ENCODE measurements at regions not wholly inside any gene's neighbourhood (a gene's known extent, or its start where the extent isn't known, plus 50 kb on each side); places are given as distances from the start of the nearest gene placed in this dataset.

GRCh38 chr11:116579031-116579653 lies 193.6 kb downstream of the BUD13 start:
- peaks cover 0 to 79% (median 11%) of the 10 kb centered on the region in 4 donors for H3K27me3 ChIP-seq
- H3K9me3 ChIP-seq = no peaks in the 10 kb centered on the region
- WGBS, 2 donors = 7 to 16% methylated on average over 4 to 7 of the region's 9 CpGs
- peaks cover 0 to 22% (median 0%) of the 10 kb centered on the region in 3 donors for H3K4me1 ChIP-seq
- H3K36me3 ChIP-seq = no peaks in the 10 kb centered on the region
- no peak overlapping the region for H3K27ac ChIP-seq
- no peak for DNase-seq
- H3K4me3 ChIP-seq = no peak overlapping the region
- intact Hi-C loops (cut with DNase I) = no loop called here
- TF ChIP-seq POLR2A (IDR thresholded peaks at IDR 0.05) = no peak
- TF ChIP-seq, protein P1, sequence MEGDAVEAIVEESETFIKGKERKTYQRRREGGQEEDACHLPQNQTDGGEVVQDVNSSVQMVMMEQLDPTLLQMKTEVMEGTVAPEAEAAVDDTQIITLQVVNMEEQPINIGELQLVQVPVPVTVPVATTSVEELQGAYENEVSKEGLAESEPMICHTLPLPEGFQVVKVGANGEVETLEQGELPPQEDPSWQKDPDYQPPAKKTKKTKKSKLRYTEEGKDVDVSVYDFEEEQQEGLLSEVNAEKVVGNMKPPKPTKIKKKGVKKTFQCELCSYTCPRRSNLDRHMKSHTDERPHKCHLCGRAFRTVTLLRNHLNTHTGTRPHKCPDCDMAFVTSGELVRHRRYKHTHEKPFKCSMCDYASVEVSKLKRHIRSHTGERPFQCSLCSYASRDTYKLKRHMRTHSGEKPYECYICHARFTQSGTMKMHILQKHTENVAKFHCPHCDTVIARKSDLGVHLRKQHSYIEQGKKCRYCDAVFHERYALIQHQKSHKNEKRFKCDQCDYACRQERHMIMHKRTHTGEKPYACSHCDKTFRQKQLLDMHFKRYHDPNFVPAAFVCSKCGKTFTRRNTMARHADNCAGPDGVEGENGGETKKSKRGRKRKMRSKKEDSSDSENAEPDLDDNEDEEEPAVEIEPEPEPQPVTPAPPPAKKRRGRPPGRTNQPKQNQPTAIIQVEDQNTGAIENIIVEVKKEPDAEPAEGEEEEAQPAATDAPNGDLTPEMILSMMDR (IDR thresholded peaks at IDR 0.05) = no peak

DNA sequence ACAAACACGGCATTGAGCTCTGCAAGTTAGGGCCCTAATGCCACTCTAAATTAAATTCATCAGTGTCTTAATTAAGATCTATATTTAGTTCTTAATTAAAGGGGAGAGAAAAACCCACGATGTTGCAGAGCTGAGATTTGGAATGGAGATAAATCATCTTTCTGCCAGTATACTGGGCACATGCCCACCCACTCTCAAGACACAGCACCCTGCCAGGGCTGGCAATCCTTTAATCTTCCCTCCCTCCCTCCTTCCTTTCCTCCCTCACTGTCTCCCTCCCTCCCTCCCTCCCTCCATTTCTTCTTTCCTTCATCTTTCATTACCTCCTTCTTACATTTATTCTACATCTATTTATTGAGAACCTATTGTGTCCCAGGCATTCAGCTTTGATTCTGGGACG lies 194.8 kb downstream of the BUD13 start:
- no peak overlapping the region for H3K27ac ChIP-seq
- H3K36me3 ChIP-seq = no peaks in the 10 kb centered on the region
- no peaks in the 10 kb centered on the region for H3K9me3 ChIP-seq
- no peak for DNase-seq
- TF ChIP-seq POLR2A (IDR thresholded peaks at IDR 0.05) = no peak
- TF ChIP-seq, protein P1 (IDR thresholded peaks at IDR 0.05) = no peak
- H3K27me3 ChIP-seq = peaks cover 0 to 67% (median 11%) of the 10 kb centered on the region in 4 donors
- intact Hi-C loops (cut with DNase I) = no loop called here
- peaks cover 0 to 22% (median 0%) of the 10 kb centered on the region in 3 donors for H3K4me1 ChIP-seq
- no peak overlapping the region for H3K4me3 ChIP-seq
- 39 to 50% methylated on average over 2 to 3 of the region's 3 CpGs for WGBS, 2 donors

DNA sequence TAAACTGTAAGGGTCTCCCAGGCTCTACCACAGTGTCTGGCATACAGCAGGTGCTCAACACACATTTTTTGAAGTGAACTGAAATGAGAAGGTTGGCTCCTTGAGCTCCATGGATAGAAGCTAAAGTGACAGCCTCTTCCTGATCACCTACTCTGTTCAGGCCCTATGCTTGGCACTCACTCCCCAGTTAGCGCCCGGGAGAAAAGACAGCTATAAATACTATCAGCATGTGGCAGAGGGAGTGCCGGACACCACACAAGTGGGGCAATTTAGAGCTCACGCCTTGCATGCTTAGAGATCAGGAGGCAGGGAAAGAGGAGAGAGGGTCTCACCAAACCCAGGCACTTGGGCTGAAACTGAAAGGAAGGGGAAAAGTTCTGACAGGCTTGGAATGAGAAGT lies 195.5 kb downstream of the BUD13 start:
- Histone ChIP-seq H3K4me1 (peaks cover 0 to 22% (median 0%) of the 10 kb centered on the region in 3 donors), H3K36me3 (no peaks in the 10 kb centered on the region), H3K27ac (no peak overlapping the region), H3K27me3 (peaks cover 0 to 60% (median 11%) of the 10 kb centered on the region in 4 donors), H3K9me3 (no peaks in the 10 kb centered on the region), H3K4me3 (no peak overlapping the region)
- DNase-seq = no peak
- intact Hi-C loops (cut with DNase I) = no loop called here
- 36 to 50% methylated on average over 3 to 4 of the region's 4 CpGs for WGBS, 2 donors
- TF ChIP-seq, protein P1 (IDR thresholded peaks at IDR 0.05) = no peak
- TF ChIP-seq POLR2A (IDR thresholded peaks at IDR 0.05) = no peak

DNA sequence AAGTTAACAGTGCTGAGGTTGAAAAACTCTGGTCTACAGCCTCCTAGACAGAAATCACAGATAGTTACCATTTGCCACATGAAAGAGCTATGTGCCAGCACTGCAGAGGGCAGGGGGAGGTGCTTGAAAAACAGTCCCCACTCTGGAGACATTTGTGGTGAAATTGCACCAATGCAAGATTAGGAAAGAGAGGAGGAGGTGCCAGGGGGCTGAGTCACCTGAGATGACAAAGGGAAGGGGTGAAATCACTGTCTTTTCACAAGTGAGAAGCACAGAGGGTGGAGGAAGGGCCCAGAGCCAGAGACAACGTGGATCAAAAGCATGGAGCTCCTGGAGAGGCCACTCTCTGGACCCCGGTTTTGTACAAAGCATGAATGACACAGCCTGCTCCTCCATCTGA lies 196.3 kb downstream of the BUD13 start:
- 23 to 34% methylated on average over 2 of the region's 2 CpGs for WGBS, 2 donors
- H3K27me3 ChIP-seq = peaks cover 0 to 53% (median 11%) of the 10 kb centered on the region in 4 donors
- intact Hi-C loops (cut with DNase I) = no loop called here
- peaks cover 0 to 22% (median 0%) of the 10 kb centered on the region in 3 donors for H3K4me1 ChIP-seq
- no peak overlapping the region for H3K27ac ChIP-seq
- H3K4me3 ChIP-seq = no peak overlapping the region
- H3K9me3 ChIP-seq = no peaks in the 10 kb centered on the region
- no peaks in the 10 kb centered on the region for H3K36me3 ChIP-seq
- DNase-seq = no peak
- TF ChIP-seq, protein P1 (IDR thresholded peaks at IDR 0.05) = no peak
- no peak for TF ChIP-seq POLR2A (IDR thresholded peaks at IDR 0.05)

GRCh38 chr11:116567721-116568242 lies 205.0 kb downstream of the BUD13 start:
- 74 to 80% methylated on average over 5 to 8 of the region's 9 CpGs for WGBS, 2 donors
- intact Hi-C loops (cut with DNase I) = no loop called here
- Histone ChIP-seq H3K36me3 (no peaks in the 10 kb centered on the region), H3K27ac (no peak overlapping the region), H3K27me3 (peaks cover 0 to 5% (median 0%) of the 10 kb centered on the region in 4 donors), H3K4me3 (no peak overlapping the region), H3K9me3 (no peaks in the 10 kb centered on the region), H3K4me1 (no peaks in the 10 kb centered on the region)
- no peak for DNase-seq
- no peak for TF ChIP-seq POLR2A (IDR thresholded peaks at IDR 0.05)
- TF ChIP-seq, protein P1 (IDR thresholded peaks at IDR 0.05) = no peak

Data from esophagus squamous epithelium (tissue), 5 donors.